Osteoblast (primary cell): ENCODE measurements at regions not wholly inside any gene's neighbourhood (a gene's known extent, or its start where the extent isn't known, plus 50 kb on each side); places are given as distances from the start of the nearest gene placed in this dataset.

Experiments used
- DNase-seq: peaks from one replicate; pipeline ENCODE4 v3.0.0; 2011; ENCODE audit warnings: low spot score, mixed read lengths; ENCODE audit not compliant: insufficient read length; ENCODE audit errors: missing footprints
- H2AFZ ChIP-seq: 2 replicates; pipeline ENCODE4 v1.6.0; 2011; ENCODE audit warnings: mild to moderate bottlenecking, low read length
- H3K27ac ChIP-seq: 2 replicates; pipeline ENCODE4 v1.5.1; 2011; ENCODE audit warnings: mild to moderate bottlenecking, low read depth, low read length, moderate library complexity
- H3K27me3 ChIP-seq: 2 replicates; pipeline ENCODE4 v1.6.0; 2012; ENCODE audit warnings: mild to moderate bottlenecking, control low read depth, inconsistent platforms, low read length, moderate library complexity; ENCODE audit not compliant: insufficient read depth
- H3K36me3 ChIP-seq: 2 replicates; pipeline ENCODE4 v1.5.1; 2011; ENCODE audit warnings: mild to moderate bottlenecking, low read length, control low read depth, moderate library complexity; ENCODE audit not compliant: insufficient read depth
- H3K4me1 ChIP-seq: 2 replicates; pipeline ENCODE4 v1.5.1; 2011; ENCODE audit warnings: mild to moderate bottlenecking, low read length, control low read depth, moderate library complexity; ENCODE audit not compliant: insufficient read depth
- H3K4me2 ChIP-seq: 2 replicates; pipeline ENCODE4 v1.6.0; 2011; ENCODE audit warnings: mild to moderate bottlenecking, low read length; ENCODE audit not compliant: insufficient read depth
- H3K4me3 ChIP-seq: fragments of 200-600 bp; sonication (generic); 3 replicates; pipeline ENCODE4 v1.5.1; 2012; ENCODE audit warnings: mild to moderate bottlenecking, low read length, inconsistent platforms; ENCODE audit not compliant: insufficient read depth
- H3K79me2 ChIP-seq: 2 replicates; pipeline ENCODE4 v1.6.0; 2012; ENCODE audit warnings: mild to moderate bottlenecking, low read length, control low read depth, inconsistent platforms; ENCODE audit not compliant: insufficient read depth
- H3K9me3 ChIP-seq: 2 replicates; pipeline ENCODE4 v1.5.1; 2011; ENCODE audit warnings: low read depth, low read length, control low read depth
- H4K20me1 ChIP-seq: 2 replicates; pipeline ENCODE4 v1.6.0; 2012; ENCODE audit warnings: mild to moderate bottlenecking, low read length, control low read depth; ENCODE audit not compliant: insufficient read depth
- TF ChIP-seq, protein P1 (sequence below): IDR thresholded peaks from 2 replicates; pipeline ENCODE4 v1.5.1; 2011; ENCODE audit warnings: mild to moderate bottlenecking, low read depth, low read length, moderate library complexity; ENCODE audit errors: extremely low read depth

DNA sequence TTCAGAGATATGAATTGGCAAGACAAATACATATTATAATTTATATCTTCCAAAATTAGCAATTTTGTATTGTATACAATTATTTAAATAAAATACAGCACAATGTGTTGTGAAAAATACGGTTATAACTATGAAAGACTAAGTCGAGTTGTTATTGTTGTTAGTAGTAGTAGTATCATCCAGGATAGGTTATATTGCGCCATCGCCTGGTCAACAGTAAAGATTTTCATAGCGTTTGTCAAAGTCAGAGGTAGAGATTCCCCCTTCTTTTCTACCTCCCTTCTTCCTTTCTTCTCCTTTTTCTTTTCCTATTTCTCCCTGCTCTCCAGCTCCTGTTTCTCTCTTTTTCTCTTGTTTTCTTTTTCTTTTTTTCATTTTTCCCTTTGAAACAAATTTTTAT lies 499.1 kb upstream of the EPHA5 start:
- Histone ChIP-seq H3K4me2 (no peak overlapping the region), H3K27ac (no peak overlapping the region), H3K36me3 (no peaks in the 10 kb centered on the region), H3K4me1 (no peaks in the 10 kb centered on the region), H3K4me3 (no peak overlapping the region), H3K27me3 (no peaks in the 10 kb centered on the region), H3K79me2 (no peaks in the 10 kb centered on the region), H4K20me1 (no peaks in the 10 kb centered on the region), H2AFZ (no peak overlapping the region), H3K9me3 (no peaks in the 10 kb centered on the region)
- TF ChIP-seq, protein P1, sequence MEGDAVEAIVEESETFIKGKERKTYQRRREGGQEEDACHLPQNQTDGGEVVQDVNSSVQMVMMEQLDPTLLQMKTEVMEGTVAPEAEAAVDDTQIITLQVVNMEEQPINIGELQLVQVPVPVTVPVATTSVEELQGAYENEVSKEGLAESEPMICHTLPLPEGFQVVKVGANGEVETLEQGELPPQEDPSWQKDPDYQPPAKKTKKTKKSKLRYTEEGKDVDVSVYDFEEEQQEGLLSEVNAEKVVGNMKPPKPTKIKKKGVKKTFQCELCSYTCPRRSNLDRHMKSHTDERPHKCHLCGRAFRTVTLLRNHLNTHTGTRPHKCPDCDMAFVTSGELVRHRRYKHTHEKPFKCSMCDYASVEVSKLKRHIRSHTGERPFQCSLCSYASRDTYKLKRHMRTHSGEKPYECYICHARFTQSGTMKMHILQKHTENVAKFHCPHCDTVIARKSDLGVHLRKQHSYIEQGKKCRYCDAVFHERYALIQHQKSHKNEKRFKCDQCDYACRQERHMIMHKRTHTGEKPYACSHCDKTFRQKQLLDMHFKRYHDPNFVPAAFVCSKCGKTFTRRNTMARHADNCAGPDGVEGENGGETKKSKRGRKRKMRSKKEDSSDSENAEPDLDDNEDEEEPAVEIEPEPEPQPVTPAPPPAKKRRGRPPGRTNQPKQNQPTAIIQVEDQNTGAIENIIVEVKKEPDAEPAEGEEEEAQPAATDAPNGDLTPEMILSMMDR = peak; percentile 31
- no peak for DNase-seq

DNA sequence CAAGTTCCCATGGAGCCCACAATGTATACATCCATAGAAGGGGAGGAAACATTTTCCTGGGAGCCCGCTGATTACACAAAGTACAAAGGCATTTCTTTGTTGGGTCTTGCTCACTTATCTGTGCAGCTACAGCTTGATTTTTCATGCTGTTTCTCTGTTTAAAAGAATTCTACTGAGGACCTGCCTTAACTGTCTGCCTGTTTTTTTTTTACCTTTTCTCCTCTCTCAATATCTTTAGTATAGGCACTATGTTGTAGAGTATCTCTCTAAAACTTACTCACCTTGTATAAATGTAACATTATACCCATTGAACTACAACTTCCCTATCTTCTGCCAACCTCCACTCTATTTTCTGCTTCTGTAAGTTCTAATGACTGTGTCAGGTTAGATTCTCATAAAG lies 494.6 kb upstream of the EPHA5 start:
- no peaks in the 10 kb centered on the region for H3K36me3 ChIP-seq
- no peaks in the 10 kb centered on the region for H3K9me3 ChIP-seq
- H4K20me1 ChIP-seq = no peaks in the 10 kb centered on the region
- H3K4me2 ChIP-seq = no peak overlapping the region
- H3K27ac ChIP-seq = no peak overlapping the region
- H3K27me3 ChIP-seq = no peaks in the 10 kb centered on the region
- H3K79me2 ChIP-seq = no peaks in the 10 kb centered on the region
- DNase-seq = no peak
- H3K4me3 ChIP-seq = no peak overlapping the region
- no peaks in the 10 kb centered on the region for H3K4me1 ChIP-seq
- no peak overlapping the region for H2AFZ ChIP-seq
- TF ChIP-seq, protein P1 = no peak

DNA sequence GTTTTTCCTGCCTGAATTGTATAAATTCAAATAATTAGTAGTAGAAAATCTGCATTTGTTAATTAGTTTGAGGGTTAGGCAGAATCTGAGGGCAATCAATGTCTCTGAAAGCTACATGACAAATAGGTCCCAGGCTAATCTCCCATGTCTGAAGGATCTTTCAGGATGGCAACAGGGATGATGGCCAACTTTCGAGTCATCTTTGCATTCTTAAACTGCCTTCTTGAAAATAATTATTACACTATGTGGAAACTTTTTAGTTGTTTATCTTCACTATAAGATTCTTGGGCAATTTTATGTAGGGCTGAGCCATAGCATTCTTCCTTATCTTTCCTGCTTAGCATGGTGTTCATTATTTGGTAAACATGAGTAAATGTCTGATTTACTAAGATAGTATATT lies 490.3 kb upstream of the EPHA5 start:
- Histone ChIP-seq H3K9me3 (no peaks in the 10 kb centered on the region), H3K27me3 (no peaks in the 10 kb centered on the region), H3K4me2 (no peak overlapping the region), H3K79me2 (no peaks in the 10 kb centered on the region), H3K27ac (no peak overlapping the region), H4K20me1 (no peaks in the 10 kb centered on the region), H2AFZ (no peak overlapping the region), H3K36me3 (no peaks in the 10 kb centered on the region), H3K4me3 (no peak overlapping the region), H3K4me1 (no peaks in the 10 kb centered on the region)
- DNase-seq = peak; percentile 19
- TF ChIP-seq, protein P1 = no peak

DNA sequence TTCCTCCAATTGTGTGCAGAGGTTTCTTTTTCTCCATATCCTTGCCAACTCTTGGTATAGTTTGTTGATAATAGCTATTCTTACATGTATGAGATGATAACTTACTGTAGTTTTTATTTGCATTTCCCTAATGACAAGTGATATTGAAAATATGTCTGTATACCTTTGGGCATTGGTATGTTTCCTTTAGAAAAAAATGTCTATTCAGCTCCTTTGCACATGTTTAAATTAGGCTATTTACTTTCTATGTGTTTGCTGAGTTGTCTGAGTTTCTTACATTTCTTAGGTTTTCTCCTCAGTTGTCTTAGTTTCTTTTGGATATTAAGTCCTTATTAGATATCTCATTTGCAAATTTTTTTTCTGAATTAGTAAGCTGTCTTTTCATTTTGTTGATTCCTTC lies 487.3 kb upstream of the EPHA5 start:
- H3K36me3 ChIP-seq = no peaks in the 10 kb centered on the region
- no peak overlapping the region for H3K27ac ChIP-seq
- H3K27me3 ChIP-seq = no peaks in the 10 kb centered on the region
- TF ChIP-seq, protein P1 = no peak
- H3K4me2 ChIP-seq = no peak overlapping the region
- no peak overlapping the region for H2AFZ ChIP-seq
- no peaks in the 10 kb centered on the region for H4K20me1 ChIP-seq
- H3K4me1 ChIP-seq = no peaks in the 10 kb centered on the region
- DNase-seq = no peak
- H3K79me2 ChIP-seq = no peaks in the 10 kb centered on the region
- H3K4me3 ChIP-seq = no peak overlapping the region
- H3K9me3 ChIP-seq = no peaks in the 10 kb centered on the region
